ENCODE measurements at regions not wholly inside any gene's neighbourhood (a gene's known extent, or its start where the extent isn't known, plus 50 kb on each side); places are given as distances from the start of the nearest gene placed in this dataset.

- Histone ChIP-seq H3K27ac (no peak overlapping the region), H3K4me3 (no peak overlapping the region), H3K9me3 (peaks cover 0 to 13% (median 1%) of the 10 kb centered on the region in 4 donors), H3K27me3 (no peaks in the 10 kb centered on the region), H3K36me3 (no peaks in the 10 kb centered on the region), H3K4me1 (no peaks in the 10 kb centered on the region)
- 79 to 87% methylated on average over 2 of the region's 2 CpGs for WGBS, 2 donors
- DNase-seq (ENCODE audit: low spot score in 2 of 2): no peak
- no peak for TF ChIP-seq EP300 (IDR thresholded peaks at IDR 0.05)
- no peak for TF ChIP-seq POLR2A (IDR thresholded peaks at IDR 0.05)
- no peak for TF ChIP-seq CTCF (IDR thresholded peaks at IDR 0.05)
Observed at GRCh38 chr4:11495818-11496217, 67.1 kb upstream of the HS3ST1 start.

GRCh38 chr4:11495291-11495690, 66.6 kb upstream of the HS3ST1 start:
- peaks cover 0 to 13% (median 1%) of the 10 kb centered on the region in 4 donors for H3K9me3 ChIP-seq
- no peaks in the 10 kb centered on the region for H3K27me3 ChIP-seq
- no peak overlapping the region for H3K4me3 ChIP-seq
- DNase-seq (ENCODE audit: low spot score in 2 of 2): no peak
- H3K36me3 ChIP-seq: no peaks in the 10 kb centered on the region
- no peak overlapping the region for H3K27ac ChIP-seq
- TF ChIP-seq EP300 (IDR thresholded peaks at IDR 0.05): no peak
- no peak for TF ChIP-seq POLR2A (IDR thresholded peaks at IDR 0.05)
- no peak for TF ChIP-seq CTCF (IDR thresholded peaks at IDR 0.05)
- H3K4me1 ChIP-seq: no peaks in the 10 kb centered on the region

DNA sequence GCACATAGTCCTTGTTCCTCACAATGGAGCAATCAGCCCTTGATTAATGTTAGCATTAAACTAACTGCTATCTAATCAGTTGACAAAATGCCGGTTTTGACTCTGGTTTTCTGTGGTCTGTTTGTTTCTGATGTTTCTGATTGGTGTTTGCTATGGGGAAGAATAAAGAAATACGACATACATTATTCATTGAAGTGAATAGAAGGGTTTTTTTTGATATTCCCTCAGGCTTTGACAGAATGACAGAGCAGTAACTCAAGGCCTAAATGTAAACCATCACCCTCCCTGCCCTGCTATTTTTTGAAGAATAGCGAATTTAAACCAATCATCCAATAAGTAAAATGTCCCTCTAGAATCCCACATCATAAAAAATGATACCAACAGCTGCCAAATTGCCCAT, 65.5 kb upstream of the HS3ST1 start:
- no peaks in the 10 kb centered on the region for H3K27me3 ChIP-seq
- no peak overlapping the region for H3K27ac ChIP-seq
- 38 to 47% methylated on average over 3 of the region's 3 CpGs for WGBS, 2 donors
- H3K4me3 ChIP-seq: no peak overlapping the region
- no peaks in the 10 kb centered on the region for H3K36me3 ChIP-seq
- TF ChIP-seq POLR2A (IDR thresholded peaks at IDR 0.05) (no peak), CTCF (IDR thresholded peaks at IDR 0.05) (no peak), EP300 (IDR thresholded peaks at IDR 0.05) (no peak)
- H3K9me3 ChIP-seq: peaks cover 0 to 13% (median 1%) of the 10 kb centered on the region in 4 donors
- H3K4me1 ChIP-seq: no peaks in the 10 kb centered on the region
- DNase-seq (ENCODE audit: low spot score in 2 of 2): no peak

DNA sequence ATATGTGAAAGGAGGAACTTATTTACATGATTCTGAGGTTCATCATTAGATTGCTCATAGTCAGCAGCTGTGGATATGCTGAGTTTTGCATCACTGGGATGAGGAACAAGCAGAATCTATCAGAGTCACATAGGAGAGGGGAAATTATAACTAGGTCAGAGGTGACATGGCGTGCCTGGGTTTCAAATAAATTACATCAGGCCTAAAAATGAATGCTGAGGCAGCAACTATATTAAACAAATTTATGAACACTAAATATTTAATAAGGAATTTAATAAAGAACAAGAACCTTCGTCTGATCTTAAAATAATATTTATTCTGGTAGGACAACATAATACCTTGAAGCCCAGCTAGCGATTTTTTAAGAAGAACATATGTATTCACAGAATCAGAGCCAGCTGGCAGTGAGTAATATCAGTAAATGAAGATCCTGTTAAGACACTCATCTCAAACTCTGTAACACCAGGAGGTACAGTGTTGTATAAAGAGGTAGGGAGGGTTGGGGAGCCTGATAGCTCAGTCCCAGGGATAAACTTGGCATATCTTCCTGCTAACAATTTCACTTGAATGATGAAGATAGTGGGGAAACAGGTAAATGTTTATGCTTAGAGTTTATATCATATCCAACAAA, 60.9 kb upstream of the HS3ST1 start:
- no peak for DNase-seq (ENCODE audit: low spot score in 2 of 2)
- 68 to 76% methylated on average over 3 of the region's 3 CpGs for WGBS, 2 donors
- Histone ChIP-seq H3K4me3 (no peak overlapping the region), H3K27ac (no peak overlapping the region), H3K27me3 (no peaks in the 10 kb centered on the region), H3K9me3 (no peaks in the 10 kb centered on the region), H3K36me3 (no peaks in the 10 kb centered on the region), H3K4me1 (peaks cover 0 to 14% (median 0%) of the 10 kb centered on the region in 4 donors)
- TF ChIP-seq CTCF (IDR thresholded peaks at IDR 0.05): no peak
- no peak for TF ChIP-seq POLR2A (IDR thresholded peaks at IDR 0.05)
- peak; percentile 36 to 59 for TF ChIP-seq EP300 (IDR thresholded peaks at IDR 0.05)

- peaks cover 0 to 14% (median 0%) of the 10 kb centered on the region in 4 donors for H3K4me1 ChIP-seq
- WGBS, 2 donors: 67 to 82% methylated on average over 6 of the region's 6 CpGs
- H3K27ac ChIP-seq: peak overlapping the region in 1 of 4 donors; percentile 33
- TF ChIP-seq EP300 (IDR thresholded peaks at IDR 0.05): no peak
- H3K9me3 ChIP-seq: no peaks in the 10 kb centered on the region
- H3K36me3 ChIP-seq: no peaks in the 10 kb centered on the region
- no peak for DNase-seq (ENCODE audit: low spot score in 2 of 2)
- H3K4me3 ChIP-seq: no peak overlapping the region
- H3K27me3 ChIP-seq: no peaks in the 10 kb centered on the region
Observed at GRCh38 chr4:11488657-11489452, 60.2 kb upstream of the HS3ST1 start.

Data from tibial nerve (tissue), 4 donors.